ENCODE measurements at regions not wholly inside any gene's neighbourhood (a gene's known extent, or its start where the extent isn't known, plus 50 kb on each side); places are given as distances from the start of the nearest gene placed in this dataset.

GRCh38 chr14:61191733-61192132 lies 89.4 kb downstream of the TMEM30B start:
- no peak for DNase-seq (ENCODE audit: low spot score)

DNA sequence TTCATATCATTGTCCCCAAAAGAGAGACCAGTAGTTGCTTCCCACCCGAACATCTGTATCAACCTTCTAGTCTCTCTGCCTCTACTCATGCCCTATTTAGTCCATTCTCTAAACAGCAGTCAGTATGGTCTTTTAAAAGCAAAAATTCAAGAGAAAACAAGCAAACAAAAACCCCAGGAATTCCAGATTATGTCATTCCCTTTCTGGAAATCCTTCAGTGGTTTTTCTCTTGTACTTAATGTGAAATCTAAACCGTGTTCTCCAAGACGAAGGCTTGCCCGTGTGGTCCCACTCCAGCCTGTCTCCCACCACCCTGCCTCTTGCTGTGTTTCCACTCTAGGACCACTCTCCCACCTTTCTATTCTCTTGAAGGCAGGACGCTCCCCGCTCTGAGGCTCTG lies 90.8 kb downstream of the TMEM30B start:
- no peak for DNase-seq (ENCODE audit: low spot score)

DNA sequence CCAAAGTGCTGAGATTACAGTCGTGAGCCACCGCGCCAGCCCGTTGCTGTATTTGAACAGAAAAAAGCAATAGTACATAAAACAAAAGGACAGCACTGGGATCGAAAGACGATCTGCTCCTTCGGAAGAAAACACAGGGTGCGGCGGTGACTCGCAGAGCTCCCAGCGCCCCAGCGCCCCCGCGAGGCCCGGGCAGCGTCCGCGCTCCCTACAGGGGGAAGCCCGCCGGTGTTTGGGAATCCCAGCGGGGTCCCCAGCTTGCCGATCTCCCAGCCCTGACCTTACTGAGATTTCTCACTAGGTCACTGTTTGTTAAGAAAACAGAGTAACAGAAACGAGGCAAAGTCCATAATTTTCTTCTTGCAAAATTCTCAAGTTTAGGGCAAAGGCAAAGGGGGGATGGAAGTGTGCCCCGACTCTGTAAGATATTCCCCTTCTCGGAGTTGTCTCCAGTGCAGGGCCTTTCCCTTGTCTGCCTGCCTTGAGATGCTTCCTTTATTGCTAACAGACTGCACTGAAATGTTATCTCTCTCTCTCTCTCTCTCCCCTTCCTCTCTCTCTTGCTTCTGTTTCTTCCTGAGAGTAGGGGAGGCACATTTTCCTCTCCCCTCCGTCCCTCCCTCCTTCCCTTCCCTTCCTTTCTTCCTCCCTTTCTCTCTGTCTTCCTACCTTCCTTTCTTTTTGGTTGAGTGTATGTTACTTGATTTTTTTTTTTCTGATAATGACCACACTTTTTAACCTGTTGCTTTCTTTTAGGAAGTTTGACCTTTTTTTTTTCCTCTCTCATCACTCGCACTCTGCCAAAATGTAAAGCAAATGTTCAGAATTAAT lies 91.9 kb downstream of the TMEM30B start:
- DNase-seq (ENCODE audit: low spot score), result no peak

- no peak for DNase-seq (ENCODE audit: low spot score)
These were observed 92.9 kb downstream of the TMEM30B start for GRCh38 chr14:61188196-61188595.

DNA sequence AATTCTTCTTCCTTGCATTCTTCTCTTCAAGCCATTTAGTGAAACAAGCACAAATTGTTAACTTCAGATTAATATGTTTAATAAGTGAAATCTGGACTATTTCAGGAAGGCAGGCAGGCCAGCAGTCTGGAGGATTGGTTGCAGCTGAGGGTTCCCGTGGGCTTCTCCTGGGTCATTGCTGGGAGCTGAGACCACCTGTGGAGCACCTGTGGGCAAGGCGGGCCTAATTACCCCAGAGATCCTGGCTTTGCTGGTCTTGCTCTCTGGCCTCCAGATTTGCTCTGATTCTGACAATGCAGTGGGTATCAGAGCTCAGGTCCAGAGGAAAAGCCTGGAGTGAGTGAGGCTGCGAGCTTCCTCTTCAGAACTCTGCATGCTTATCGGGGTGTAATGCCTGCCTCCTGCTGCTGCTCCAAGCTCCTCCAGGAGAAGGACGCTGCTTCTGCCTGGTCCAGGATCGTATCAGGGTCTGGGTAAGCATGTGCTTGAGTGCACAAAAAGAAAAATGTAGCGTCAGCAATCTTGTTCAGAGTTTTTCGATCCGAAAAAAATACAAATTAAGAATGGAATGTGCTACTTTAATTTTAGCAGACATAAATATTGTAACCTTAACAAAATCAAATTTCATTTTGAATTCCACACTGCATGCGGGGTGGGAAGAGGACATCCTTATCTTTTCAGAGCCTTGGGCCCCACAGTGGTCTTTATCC lies 93.8 kb downstream of the TMEM30B start:
- DNase-seq (ENCODE audit: low spot score), result no peak

DNA sequence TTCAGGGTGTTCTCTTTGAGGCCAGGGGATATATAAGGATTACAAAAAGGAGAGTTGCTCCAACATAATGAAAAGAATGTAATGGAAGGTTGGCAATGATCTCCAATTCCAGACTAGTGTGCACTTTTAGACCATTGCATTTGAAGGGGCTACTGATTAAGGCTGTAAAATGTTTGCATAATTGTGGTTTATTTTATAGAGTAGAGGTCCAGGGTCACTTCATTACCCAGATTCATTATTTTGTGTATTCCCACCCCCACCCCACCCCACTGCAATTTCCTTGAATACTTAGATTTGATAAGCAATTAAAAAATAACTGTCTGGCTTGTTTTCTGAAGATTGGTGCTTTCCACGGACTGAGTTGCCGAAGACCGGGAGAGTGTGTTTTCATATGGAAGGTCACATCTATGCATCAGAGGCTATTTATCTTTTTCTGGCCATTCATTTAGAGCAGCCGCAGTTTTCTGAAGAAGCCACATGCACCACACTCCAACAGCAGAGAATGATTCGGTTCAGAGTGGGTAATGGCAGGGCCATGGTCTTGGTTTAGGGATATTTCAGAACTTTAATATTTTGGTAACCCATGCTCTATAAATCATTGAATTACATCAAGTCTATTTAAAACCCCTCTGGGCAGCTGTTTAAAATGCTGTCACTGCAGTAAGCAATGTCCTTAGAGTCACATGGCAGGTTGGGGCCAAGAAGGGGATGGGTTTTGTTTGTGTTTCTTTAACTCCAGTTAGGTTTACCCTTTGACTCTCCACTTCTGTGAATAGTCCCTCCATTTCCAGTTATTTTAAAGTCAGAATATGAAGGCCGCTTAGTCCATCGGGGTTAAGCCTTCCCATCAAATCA lies 94.6 kb downstream of the TMEM30B start:
- DNase-seq (ENCODE audit: low spot score), result no peak

- no peak for DNase-seq (ENCODE audit: low spot score)
These were observed 95.6 kb downstream of the TMEM30B start for GRCh38 chr14:61185534-61185933.

GRCh38 chr14:61184112-61184511 lies 97.0 kb downstream of the TMEM30B start:
- no peak for DNase-seq (ENCODE audit: low spot score)

DNA sequence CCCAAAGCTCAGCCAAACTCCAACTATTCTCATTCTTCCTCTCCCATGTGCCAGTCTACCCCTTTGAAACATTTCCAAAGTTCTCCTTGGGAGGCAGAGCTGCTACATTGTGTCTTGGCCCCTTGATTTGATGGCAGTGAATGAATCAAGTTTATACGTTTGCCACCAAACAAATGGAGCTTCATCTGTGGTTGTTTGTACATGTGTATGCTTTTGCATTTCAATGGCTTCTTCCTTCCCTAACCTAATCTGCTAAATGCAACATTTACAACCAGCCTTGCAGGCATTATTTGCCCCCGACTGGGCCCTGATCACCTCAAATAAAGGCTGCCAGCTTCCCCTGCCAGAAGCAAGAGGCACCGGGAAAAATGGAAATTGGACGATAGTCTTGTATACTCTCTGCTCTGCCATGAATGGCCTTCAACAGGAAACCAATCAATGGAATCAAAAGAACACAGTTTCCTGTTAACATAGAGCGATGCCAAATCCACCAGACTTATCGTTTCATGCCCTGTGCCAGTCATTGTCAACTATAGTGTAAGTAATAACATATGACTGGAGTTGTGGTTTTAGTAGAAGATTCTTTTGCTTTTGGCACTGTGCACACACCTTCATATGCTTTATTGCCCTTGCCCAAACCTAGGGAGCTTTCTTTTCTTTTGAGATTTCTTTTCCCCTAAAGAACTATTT lies 97.8 kb downstream of the TMEM30B start:
- DNase-seq (ENCODE audit: low spot score), result no peak

DNA sequence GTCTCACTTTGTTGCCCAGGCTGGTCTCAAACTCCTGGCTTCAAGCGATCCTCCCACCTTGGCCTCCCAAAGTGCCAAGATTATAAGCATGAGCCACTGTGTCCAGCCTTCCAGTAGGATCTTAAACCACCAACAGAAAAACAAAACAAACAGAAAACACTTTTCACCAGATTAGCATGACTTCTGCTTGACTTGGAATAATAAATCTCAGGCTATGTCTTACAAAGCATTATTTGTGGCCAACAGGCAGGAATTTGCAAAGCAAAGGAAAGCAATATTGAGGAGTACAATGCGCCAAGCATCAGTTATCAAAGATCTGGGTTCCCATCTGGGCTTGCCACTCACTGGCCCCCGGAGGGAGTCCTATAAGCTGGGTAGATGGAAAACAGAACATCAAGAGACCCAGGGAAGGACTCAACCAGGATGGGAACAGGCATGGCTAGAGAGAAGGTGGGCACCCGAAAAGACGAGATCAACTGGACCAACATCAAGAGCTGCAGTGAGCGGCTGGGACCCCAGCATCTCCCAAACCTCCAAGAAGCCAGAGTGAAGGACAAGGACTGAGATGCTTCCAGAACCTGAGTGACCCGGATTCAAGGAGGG lies 101.2 kb downstream of the TMEM30B start:
- DNase-seq (ENCODE audit: low spot score), result no peak

GRCh38 chr14:61179061-61179690 lies 102.0 kb downstream of the TMEM30B start:
- peak; percentile 21 for DNase-seq (ENCODE audit: low spot score)

DNA sequence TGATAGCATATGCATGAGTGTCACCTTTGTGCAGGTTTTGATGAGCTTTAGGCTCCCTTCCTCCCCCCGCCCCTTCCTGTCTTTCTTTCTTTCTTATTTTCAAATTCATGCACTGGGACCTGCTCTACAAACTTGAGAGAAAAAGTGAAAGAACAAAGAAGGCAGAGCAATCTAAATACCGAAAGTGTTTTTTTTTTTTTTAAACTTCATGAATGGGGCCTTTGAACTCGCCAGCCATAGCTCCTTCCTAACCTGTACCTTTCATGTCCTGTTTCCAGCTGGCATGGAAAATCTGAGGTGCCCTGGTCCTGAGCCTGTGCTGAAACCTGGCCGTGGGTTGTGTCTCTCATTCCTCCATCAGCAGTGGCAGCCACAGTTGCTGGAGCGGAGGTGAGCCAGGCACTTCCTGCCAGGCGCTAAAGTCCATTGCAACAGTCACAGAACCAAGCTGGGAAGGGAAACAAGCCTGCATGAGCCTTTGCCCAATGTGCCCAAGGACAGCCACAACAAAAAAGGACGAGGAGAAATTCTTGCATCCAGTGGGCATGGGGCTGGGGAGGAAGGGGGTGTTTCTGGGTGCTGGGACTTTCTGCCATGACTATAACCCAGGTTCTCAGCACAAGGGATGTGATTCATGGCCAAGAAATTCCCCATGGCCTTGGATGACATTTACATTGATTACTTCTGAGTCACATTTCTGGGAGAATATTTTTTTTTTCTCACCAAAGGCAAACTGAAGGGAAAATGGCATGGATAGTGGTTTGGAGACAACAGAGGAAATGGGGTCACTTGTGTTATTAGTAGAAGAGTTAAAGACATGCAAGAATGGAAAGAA lies 102.7 kb downstream of the TMEM30B start:
- DNase-seq (ENCODE audit: low spot score), result peak; percentile 79

DNA sequence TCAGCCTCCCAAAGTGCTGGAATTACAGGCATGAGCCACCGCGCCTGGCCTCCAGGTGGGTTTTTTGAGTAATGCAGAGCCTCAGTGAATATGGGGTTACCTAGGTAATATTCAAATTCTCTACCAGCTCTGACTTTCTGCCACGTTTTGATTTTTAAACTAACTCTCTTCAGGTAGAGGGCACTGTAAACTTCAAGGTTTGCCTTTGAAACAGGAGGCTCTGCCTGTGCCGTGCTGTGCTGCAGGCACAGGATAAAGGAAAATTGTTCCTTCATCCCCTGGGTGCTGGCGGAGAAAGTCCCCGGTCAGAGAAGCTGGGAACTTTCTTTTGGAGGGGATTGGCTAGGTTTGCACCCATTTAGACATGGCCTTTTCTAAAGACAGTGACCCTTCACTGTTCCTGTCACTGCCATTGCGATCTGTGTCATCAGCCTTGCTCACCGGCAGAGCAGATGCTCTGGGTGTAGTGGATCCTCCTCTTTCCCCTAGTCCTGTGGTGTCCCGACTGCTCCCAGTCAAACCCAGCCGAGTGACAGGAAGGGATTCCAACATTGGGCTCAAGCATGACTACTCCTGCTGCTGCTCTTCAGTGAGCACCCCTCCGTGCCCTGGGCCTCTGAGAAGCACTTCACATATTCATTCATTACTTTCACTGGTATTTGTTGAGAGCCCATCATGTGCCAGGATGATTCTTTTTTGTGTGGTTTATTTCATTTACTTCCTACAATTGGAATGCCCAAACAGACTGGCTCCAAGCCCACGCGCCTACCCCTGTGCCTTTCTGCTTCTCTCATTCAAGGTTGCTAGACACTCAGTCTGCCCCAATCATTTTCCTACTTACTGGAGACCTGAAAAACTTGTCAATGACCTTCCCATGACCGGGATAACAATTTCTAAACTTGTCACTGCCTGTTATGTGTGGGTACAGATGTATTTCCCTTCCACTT lies 103.6 kb downstream of the TMEM30B start:
- peak; percentile 69 for DNase-seq (ENCODE audit: low spot score)

DNA sequence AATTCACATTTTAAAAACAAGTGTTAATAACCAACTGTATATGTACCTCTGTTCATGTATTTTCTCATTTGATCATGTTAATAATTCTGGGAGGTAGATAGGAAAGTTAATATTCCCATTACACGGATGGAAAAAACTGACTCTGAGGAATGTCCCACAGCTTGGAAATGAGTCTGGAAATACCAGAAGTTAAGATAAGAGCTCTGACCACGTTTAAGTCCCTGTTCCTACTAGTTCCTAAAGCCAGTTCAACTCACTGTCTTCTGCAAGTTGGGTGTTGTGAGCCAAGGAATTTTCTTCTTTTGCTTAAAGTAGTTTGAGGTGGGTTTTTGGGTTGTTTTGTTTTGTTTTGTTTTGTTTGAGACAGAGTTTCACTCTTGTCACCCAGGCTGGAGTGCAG lies 104.5 kb downstream of the TMEM30B start:
- no peak for DNase-seq (ENCODE audit: low spot score)

DNA sequence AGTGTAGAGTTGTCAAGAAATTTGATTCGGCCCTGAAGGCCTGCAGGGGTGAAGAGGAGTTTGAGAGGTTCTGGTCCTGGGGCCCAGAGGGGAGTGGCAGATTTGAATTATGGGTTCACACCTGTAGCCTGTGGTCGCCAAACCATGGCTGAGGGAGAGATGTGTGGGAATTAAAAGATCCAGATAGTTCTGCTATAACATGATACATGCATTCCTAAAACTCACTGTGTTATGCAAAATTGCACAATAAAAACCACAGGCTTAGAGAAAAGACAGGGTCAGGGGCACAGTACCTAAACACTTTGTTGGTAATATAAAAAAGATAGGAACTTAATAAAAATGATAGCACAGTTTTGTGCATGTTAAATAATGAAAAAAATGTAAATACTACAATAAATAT lies 106.2 kb downstream of the TMEM30B start:
- DNase-seq (ENCODE audit: low spot score), result no peak

- no peak for DNase-seq (ENCODE audit: low spot score)
These were observed 106.7 kb downstream of the TMEM30B start for GRCh38 chr14:61174441-61174891.

- no peak for DNase-seq (ENCODE audit: low spot score)
These were observed 109.4 kb downstream of the TMEM30B start for GRCh38 chr14:61171727-61172126.

DNA sequence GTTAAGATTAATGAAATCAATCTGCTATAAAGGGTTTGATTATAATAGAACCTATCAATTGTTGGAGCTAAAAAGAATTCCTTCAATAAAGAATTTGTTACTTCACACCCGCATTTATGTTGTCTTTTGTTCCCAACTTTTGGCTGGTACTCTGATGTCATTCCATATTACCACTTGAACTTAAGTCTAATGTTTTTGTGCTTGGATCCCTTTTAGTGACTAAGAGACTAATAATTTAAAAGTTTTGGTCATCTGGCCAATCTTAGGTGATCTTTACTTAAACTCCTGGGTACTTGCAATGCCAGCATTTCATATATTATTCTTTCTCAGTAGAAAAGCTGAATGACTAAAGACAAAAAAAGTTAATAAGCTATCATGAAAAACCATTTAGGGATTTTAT lies 113.0 kb downstream of the TMEM30B start:
- no peak for DNase-seq (ENCODE audit: low spot score)

DNA sequence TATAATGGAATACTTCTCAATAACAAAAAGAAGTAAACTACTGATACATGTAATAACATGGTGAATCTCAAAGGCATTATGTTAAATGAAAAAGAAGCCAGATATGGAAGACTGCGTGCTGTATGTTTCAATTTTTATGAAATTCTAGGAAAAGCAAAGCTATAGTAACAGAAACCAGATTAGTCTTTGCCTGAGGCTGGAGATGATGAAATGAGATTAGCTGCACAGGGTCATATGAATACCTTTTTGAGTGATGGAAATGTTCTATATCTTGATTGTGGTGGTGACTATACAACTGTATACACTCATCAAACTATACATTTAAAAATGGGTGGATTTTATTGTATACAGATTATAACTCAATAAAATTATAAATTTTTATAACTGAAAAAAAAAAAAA lies 113.5 kb downstream of the TMEM30B start:
- no peak for DNase-seq (ENCODE audit: low spot score)

Data from SW480 (cell line).